Thyroid gland (tissue), 4 donors: ENCODE measurements at regions not wholly inside any gene's neighbourhood (a gene's known extent, or its start where the extent isn't known, plus 50 kb on each side); places are given as distances from the start of the nearest gene placed in this dataset.
"Not testable (repeated sequence)": the region's sequence is repeated elsewhere in the genome, so short reads cannot be mapped to it uniquely, and the experiment has no call there.

Source experiments
- POLR2A ChIP-seq, 2 donors: fragments of 450-650 bp; IDR thresholded peaks; one replicate each; pipeline ENCODE4 v1.6.1; 2017; ENCODE audit warnings: antibody characterized with exemption in 2 of 2, mild to moderate bottlenecking in 2 of 2, moderate library complexity in 1 of 2
- TF ChIP-seq, protein P1 (sequence below), 6 experiments: fragments of 200-600 bp in 3 of 6; fragments of 450-650 bp in 3 of 6; sonication (generic) in 3 of 6; IDR thresholded peaks; one replicate each; pipeline ENCODE4 v1.5.1; 2016 to 2019; ENCODE audit warnings: antibody characterized with exemption in 6 of 6, mild to moderate bottlenecking in 2 of 6, inconsistent platforms in 1 of 6, moderate library complexity in 1 of 6

DNA sequence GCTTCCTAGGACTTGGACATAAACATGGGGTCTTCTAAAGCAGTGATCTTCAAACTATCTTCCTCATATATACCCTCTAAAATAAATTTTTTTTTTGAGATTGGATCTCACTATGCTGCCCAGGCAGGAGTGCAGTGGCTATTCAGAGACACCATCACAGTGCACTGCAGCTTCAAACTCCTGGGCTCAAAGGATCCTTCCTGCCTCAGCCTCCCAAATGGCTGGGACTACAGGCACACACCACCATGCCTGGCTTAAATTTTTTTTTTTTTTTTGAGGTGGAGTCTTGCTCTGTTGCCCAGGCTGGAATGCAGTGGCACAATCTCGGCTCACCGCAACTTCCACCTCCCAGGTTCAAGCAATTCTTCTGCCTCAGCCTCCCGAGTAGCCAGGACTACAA lies 134.4 kb downstream of the ZFP64 start:
- TF ChIP-seq, protein P1, sequence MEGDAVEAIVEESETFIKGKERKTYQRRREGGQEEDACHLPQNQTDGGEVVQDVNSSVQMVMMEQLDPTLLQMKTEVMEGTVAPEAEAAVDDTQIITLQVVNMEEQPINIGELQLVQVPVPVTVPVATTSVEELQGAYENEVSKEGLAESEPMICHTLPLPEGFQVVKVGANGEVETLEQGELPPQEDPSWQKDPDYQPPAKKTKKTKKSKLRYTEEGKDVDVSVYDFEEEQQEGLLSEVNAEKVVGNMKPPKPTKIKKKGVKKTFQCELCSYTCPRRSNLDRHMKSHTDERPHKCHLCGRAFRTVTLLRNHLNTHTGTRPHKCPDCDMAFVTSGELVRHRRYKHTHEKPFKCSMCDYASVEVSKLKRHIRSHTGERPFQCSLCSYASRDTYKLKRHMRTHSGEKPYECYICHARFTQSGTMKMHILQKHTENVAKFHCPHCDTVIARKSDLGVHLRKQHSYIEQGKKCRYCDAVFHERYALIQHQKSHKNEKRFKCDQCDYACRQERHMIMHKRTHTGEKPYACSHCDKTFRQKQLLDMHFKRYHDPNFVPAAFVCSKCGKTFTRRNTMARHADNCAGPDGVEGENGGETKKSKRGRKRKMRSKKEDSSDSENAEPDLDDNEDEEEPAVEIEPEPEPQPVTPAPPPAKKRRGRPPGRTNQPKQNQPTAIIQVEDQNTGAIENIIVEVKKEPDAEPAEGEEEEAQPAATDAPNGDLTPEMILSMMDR (IDR thresholded peaks at IDR 0.05) = not testable (repeated sequence)
- TF ChIP-seq POLR2A (IDR thresholded peaks at IDR 0.05) = not testable (repeated sequence)
